Pulmonary artery endothelial cell (primary cell): ENCODE measurements at regions not wholly inside any gene's neighbourhood (a gene's known extent, or its start where the extent isn't known, plus 50 kb on each side); places are given as distances from the start of the nearest gene placed in this dataset.
A peak's percentile ranks its signal among the peaks of the same experiment; 100 is the strongest.

Experiments used
- DNase-seq: peaks from one replicate; pipeline ENCODE4 v3.0.0-alpha.2; 2011; ENCODE audit warnings: low read depth, low spot score

DNA sequence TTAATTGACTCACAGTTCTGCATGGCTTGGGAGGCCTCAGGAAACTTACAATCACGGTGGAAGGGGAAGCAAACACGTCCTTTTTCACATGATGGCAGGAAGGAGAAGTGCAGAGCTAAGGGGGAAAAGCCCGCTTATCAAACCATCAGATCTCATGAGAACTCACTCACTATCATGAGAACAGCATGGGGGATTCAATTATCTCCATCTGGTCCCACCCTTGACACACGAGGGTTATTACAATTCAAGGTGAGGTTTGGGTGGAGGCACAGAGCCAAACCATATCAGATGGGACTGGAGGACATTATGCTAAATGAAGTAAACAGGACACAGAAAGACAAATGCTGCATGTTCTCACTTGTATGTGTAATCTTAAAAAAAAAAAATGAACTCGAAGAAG, 141.4 kb upstream of the HABP2 start:
- DNase-seq: no peak

GRCh38 chr10:113412161-113412560, 140.7 kb upstream of the HABP2 start:
- no peak for DNase-seq

DNA sequence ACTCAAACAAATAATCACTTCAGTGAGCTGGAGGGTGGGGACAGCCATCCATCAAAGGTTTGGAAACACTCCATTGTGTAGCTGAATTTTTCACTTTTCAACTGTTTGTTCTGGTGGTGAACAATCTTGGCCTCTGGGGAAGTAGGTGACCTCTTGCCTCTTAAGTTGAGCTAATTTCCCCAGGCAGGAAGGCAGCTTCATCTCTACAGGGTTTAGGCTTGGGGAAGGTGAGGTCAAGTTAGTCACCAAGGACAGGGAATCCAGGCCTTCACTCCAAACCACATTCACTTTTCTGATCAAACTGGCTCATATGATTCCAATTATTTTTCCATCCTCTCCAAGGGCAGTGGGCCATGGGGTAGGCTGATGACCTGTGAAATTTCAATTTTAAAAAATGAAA, 138.3 kb upstream of the HABP2 start:
- DNase-seq: no peak

DNA sequence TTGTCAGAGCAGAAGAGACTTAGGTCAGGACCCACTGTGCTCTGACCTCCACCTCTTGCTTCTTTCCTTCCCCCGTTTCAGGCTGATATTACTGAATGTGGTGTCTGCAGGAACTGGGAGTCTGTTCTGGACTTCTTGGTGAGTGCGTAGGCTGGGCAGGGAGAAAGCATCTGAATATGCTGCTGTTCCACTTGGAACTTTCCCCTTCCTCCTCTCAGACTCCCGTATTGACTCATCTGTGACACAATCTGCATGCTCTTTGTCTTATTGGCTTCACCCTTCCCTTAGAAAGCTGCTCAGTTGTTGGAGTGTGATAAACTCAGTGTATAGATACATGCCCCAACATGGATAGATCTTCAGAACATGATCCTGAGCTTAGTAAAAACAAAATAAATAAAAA, 137.6 kb upstream of the HABP2 start:
- no peak for DNase-seq

GRCh38 chr10:113420057-113420732, 132.7 kb upstream of the HABP2 start:
- no peak for DNase-seq

DNA sequence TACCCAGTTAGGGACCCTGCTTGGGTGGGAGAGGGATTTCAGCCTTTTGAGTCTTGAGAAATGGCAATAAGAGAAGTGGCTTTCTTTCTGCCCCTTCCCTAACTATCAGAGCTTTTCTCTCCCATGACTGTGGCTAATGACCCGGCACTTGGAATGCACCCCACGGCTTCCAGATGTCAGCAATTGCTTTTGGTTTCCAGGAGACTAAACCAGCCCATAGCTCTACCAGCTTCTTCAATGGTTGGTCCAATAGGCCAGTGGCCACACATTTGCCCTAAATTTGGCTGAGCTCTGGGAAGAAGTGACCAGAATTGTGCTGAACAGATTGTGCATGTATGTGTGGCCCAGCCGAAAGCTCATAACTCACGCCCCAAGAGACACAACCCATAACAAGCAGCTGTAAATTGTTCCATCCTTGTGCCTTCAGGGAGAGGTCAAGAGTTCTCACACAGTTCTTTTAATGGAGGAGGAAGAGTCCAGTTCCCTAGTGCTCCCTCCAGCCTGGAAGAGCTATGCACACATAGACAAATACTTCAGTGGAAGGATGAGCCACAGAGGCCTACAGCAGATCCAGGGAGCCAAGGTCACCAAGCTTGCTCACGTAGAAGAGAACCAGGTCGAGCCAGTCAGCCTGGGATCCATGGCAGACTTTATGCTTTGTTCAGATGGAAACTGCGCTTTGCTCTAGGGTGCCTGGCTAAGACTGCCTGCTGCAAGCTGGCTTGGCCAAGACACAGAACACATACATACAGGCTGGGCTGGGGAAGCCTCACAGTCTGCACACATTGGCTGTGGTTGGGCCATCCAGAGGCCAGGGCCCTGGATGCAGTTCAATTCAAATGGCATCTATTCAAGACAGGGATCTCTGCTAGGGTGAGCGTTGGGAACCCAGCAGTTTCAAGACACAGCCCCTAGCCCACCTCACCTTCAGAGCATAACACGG, 131.8 kb upstream of the HABP2 start:
- no peak for DNase-seq

GRCh38 chr10:113422371-113422770, 130.5 kb upstream of the HABP2 start:
- no peak for DNase-seq

- DNase-seq: no peak
These were observed 128.7 kb upstream of the HABP2 start for GRCh38 chr10:113423981-113424721.

DNA sequence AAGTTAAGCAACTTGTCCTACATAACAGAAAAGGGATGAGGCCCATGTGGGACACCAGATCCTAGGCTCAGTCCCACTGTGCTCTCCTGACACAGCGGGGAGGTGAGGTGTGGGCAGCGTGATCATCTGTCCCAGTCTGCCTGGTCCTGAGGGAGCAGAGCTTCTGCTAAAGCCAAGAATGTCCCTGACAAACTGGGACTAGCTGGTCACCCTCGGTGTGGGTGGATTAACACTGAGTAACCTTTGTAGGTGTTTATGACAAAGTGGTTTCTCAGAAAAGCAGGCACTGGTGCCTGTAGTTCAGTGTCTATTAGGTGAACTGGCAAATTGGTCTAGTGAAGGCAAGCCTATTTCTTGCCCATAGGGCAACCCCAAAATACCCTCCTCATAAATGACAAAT, 127.8 kb upstream of the HABP2 start:
- DNase-seq: no peak

- peak; percentile 4 for DNase-seq
These were observed 127.3 kb upstream of the HABP2 start for GRCh38 chr10:113425541-113425951.

- DNase-seq: no peak
These were observed 126.5 kb upstream of the HABP2 start for GRCh38 chr10:113426181-113426877.

GRCh38 chr10:113427236-113427735, 125.6 kb upstream of the HABP2 start:
- no peak for DNase-seq

- DNase-seq: no peak
These were observed 124.9 kb upstream of the HABP2 start for GRCh38 chr10:113427811-113428558.

- DNase-seq: no peak
These were observed 122.0 kb upstream of the HABP2 start for GRCh38 chr10:113430634-113431397.

DNA sequence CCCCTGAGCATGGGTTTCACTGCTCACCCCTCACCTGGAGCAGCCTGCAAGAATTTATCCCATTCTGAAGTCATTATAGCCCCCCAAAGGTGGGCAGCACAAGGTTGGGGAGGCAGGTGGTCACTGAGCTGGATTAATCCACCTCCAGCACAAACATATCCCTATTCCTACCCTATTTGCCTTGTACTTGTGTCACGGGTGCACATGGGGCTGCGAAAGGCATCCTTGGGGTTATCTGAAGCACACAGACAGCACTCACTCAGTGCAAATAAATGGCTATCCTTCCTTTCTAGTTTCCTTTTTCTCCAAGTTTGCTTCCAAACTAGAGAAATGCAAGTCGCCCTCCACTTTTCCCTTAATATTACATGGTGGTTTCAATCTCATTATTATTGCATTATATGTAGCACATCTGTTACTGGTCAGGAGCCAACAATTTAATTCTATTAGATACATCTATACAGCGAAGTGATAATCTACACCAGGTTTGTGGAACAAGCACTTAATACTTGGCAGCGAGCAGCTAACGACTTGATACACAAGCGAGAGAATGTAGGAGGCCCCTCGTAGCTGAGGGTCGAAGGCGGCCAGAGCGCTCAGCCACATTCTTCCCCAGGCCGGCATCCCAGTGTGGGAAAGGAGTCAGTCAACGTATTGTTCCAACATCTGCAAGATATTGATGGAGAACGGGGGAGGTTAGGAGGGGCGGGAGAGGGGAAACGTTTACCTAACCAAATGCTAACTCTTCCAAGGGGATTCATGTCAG, 121.3 kb upstream of the HABP2 start:
- DNase-seq: no peak

GRCh38 chr10:113433711-113434110, 119.1 kb upstream of the HABP2 start:
- DNase-seq: no peak

- no peak for DNase-seq
These were observed 118.5 kb upstream of the HABP2 start for GRCh38 chr10:113434315-113434714.

DNA sequence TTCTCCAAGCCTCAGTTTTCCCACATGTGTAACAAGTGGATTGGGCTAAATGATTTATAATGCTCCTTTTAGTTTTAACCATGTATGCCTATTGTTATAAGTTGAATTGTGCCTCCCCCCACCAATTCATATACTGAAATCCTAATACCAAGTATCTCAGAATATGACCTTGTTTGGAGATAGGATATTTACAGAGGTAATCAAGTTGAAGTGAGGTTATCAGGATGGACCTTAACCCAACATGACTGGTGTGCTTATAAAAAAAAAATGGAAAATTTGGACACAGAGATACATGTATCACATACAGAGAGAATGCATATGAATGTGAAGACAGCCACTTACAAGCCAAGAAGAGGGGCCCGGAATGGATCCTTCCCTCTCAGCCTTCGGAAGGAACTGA, 117.9 kb upstream of the HABP2 start:
- no peak for DNase-seq

DNA sequence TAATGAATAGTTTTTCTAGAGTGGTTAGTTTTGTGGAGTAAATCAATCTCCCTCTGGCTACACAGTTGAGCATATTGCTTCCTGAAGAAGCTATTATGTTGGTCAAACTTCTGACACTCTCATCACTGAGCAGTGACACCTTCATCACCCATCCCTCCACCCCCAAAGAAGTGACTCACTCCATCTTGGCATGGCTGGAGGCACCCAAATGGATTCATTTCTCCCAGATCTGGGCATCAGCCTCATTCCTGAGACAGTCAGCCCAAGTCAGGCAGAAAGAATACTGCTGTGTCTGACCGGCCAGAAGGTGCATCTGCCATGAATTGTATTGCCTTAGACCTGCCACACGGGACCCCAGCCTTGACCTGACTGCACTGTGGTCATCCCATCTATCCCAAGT, 117.0 kb upstream of the HABP2 start:
- no peak for DNase-seq
